Tibial nerve (tissue), 4 donors: ENCODE measurements at regions not wholly inside any gene's neighbourhood (a gene's known extent, or its start where the extent isn't known, plus 50 kb on each side); places are given as distances from the start of the nearest gene placed in this dataset.

Source experiments
- DNase-seq, 2 donors: peaks; one replicate each; pipeline ENCODE4 v3.0.0-alpha.2; 2019; ENCODE audit warnings: low spot score in 2 of 2
- H3K27ac ChIP-seq, 4 donors: fragments of 200-600 bp; sonication (generic) in 3 of 4; one replicate each; pipeline ENCODE4 v1.5.1; 2017 to 2019; ENCODE audit warnings: mild to moderate bottlenecking in 1 of 4
- H3K27me3 ChIP-seq, 2 donors: fragments of 200-600 bp; sonication (generic) in 1 of 2; one replicate each; pipeline versions ENCODE4 v1.5.1 to v1.6.0; 2017 to 2019
- H3K36me3 ChIP-seq, 3 donors: fragments of 200-600 bp; sonication (generic); one replicate each; pipeline ENCODE4 v1.5.1; 2018 to 2019
- H3K4me1 ChIP-seq, 4 donors: fragments of 200-600 bp; sonication (generic) in 3 of 4; one replicate each; pipeline ENCODE4 v1.5.1; 2017 to 2019
- H3K4me3 ChIP-seq, 4 donors: fragments of 200-600 bp; sonication (generic) in 3 of 4; one replicate each; pipeline ENCODE4 v1.5.1; 2017 to 2019; ENCODE audit warnings: mild to moderate bottlenecking in 1 of 4, moderate library complexity in 1 of 4
- H3K9me3 ChIP-seq, 4 donors: fragments of 200-600 bp; sonication (generic) in 3 of 4; one replicate each; pipeline ENCODE4 v1.5.1; 2017 to 2019
- CTCF ChIP-seq, 5 experiments: fragments of 200-600 bp in 3 of 5; fragments of 450-650 bp in 2 of 5; sonication (generic) in 3 of 5; IDR thresholded peaks; one replicate each; pipeline ENCODE4 v1.5.1; 2016 to 2019; ENCODE audit warnings: antibody characterized with exemption in 5 of 5, mild to moderate bottlenecking in 3 of 5, moderate library complexity in 2 of 5
- EP300 ChIP-seq, 2 donors: sonication (generic); formaldehyde crosslinking; IDR thresholded peaks; one replicate each; pipeline ENCODE4 v1.6.1; 2017; ENCODE audit warnings: antibody characterized with exemption in 2 of 2, mild to moderate bottlenecking in 1 of 2
- POLR2A ChIP-seq, 2 donors: fragments of 450-650 bp; IDR thresholded peaks; one replicate each; pipeline ENCODE4 v1.6.1; 2017; ENCODE audit warnings: antibody characterized with exemption in 2 of 2, mild to moderate bottlenecking in 2 of 2, moderate library complexity in 2 of 2
- WGBS, 2 donors: methylation state at CpG; one replicate each; pipeline ENCODE4 v1.1.5; 2018; 5-methylcytosine and 5-hydroxymethylcytosine counted together

- H3K27ac ChIP-seq = no peak overlapping the region
- H3K4me1 ChIP-seq = no peaks in the 10 kb centered on the region
- H3K4me3 ChIP-seq = no peak overlapping the region
- 84 to 86% methylated on average over 10 of the region's 10 CpGs for WGBS, 2 donors
- H3K9me3 ChIP-seq = no peaks in the 10 kb centered on the region
- DNase-seq = no peak
- no peaks in the 10 kb centered on the region for H3K27me3 ChIP-seq
- H3K36me3 ChIP-seq = no peaks in the 10 kb centered on the region
- TF ChIP-seq CTCF (IDR thresholded peaks at IDR 0.05) (no peak), EP300 (IDR thresholded peaks at IDR 0.05) (no peak), POLR2A (IDR thresholded peaks at IDR 0.05) (no peak)
Observed at GRCh38 chr7:69172357-69173077, 425.8 kb upstream of the AUTS2 start.

- no peak overlapping the region for H3K27ac ChIP-seq
- no peaks in the 10 kb centered on the region for H3K9me3 ChIP-seq
- 80 to 82% methylated on average over 4 of the region's 4 CpGs for WGBS, 2 donors
- H3K4me3 ChIP-seq = no peak overlapping the region
- H3K27me3 ChIP-seq = no peaks in the 10 kb centered on the region
- no peaks in the 10 kb centered on the region for H3K36me3 ChIP-seq
- peaks cover 0 to 4% (median 0%) of the 10 kb centered on the region in 4 donors for H3K4me1 ChIP-seq
- TF ChIP-seq EP300 (IDR thresholded peaks at IDR 0.05) = no peak
- no peak for TF ChIP-seq POLR2A (IDR thresholded peaks at IDR 0.05)
- no peak for TF ChIP-seq CTCF (IDR thresholded peaks at IDR 0.05)
- DNase-seq = no peak
Observed at GRCh38 chr7:69173341-69173740, 424.9 kb upstream of the AUTS2 start.

- 73 to 78% methylated on average over 1 of the region's 1 CpG for WGBS, 2 donors
- H3K4me3 ChIP-seq = no peak overlapping the region
- no peak for DNase-seq
Observed at GRCh38 chr7:69173846-69174245, 424.4 kb upstream of the AUTS2 start.

GRCh38 chr7:69176841-69177240 is 421.4 kb upstream of the AUTS2 start:
- no peak for DNase-seq
- no peaks in the 10 kb centered on the region for H3K9me3 ChIP-seq
- H3K27me3 ChIP-seq = no peaks in the 10 kb centered on the region
- TF ChIP-seq EP300 (IDR thresholded peaks at IDR 0.05) (no peak), POLR2A (IDR thresholded peaks at IDR 0.05) (no peak), CTCF (IDR thresholded peaks at IDR 0.05) (no peak)
- H3K36me3 ChIP-seq = no peaks in the 10 kb centered on the region
- H3K27ac ChIP-seq = no peak overlapping the region
- WGBS, 2 donors = 87 to 96% methylated on average over 2 of the region's 2 CpGs
- no peak overlapping the region for H3K4me3 ChIP-seq
- peaks cover 0 to 4% (median 0%) of the 10 kb centered on the region in 4 donors for H3K4me1 ChIP-seq

More at GRCh38 chr7:69173846-69174245, 424.4 kb upstream of the AUTS2 start:
- Histone ChIP-seq H3K27ac (no peak overlapping the region), H3K36me3 (no peaks in the 10 kb centered on the region), H3K27me3 (no peaks in the 10 kb centered on the region), H3K4me1 (peaks cover 0 to 4% (median 0%) of the 10 kb centered on the region in 4 donors), H3K9me3 (no peaks in the 10 kb centered on the region)
- TF ChIP-seq EP300 (IDR thresholded peaks at IDR 0.05) = no peak
- TF ChIP-seq POLR2A (IDR thresholded peaks at IDR 0.05) = no peak
- no peak for TF ChIP-seq CTCF (IDR thresholded peaks at IDR 0.05)

- Histone ChIP-seq H3K4me1 (peaks cover 0 to 4% (median 0%) of the 10 kb centered on the region in 4 donors), H3K27ac (peak overlapping the region in 1 of 4 donors; percentile 23), H3K36me3 (no peaks in the 10 kb centered on the region), H3K9me3 (no peaks in the 10 kb centered on the region), H3K27me3 (no peaks in the 10 kb centered on the region), H3K4me3 (no peak overlapping the region)
- DNase-seq = peak in 1 of 2 donors; percentile 47
- TF ChIP-seq EP300 (IDR thresholded peaks at IDR 0.05) = peak in 1 of 2 donors; percentile 16
- no peak for TF ChIP-seq POLR2A (IDR thresholded peaks at IDR 0.05)
- 45 to 56% methylated on average over 5 of the region's 5 CpGs for WGBS, 2 donors
Observed at GRCh38 chr7:69177461-69177861, 420.8 kb upstream of the AUTS2 start.
